NCI-H1105 (cell line): ENCODE measurements at regions not wholly inside any gene's neighbourhood (a gene's known extent, or its start where the extent isn't known, plus 50 kb on each side); places are given as distances from the start of the nearest gene placed in this dataset.

Experiments used
- DNase-seq: peaks from one replicate; lab custom pipeline; 2025; lab: John Stamatoyannopoulos, UW

DNA sequence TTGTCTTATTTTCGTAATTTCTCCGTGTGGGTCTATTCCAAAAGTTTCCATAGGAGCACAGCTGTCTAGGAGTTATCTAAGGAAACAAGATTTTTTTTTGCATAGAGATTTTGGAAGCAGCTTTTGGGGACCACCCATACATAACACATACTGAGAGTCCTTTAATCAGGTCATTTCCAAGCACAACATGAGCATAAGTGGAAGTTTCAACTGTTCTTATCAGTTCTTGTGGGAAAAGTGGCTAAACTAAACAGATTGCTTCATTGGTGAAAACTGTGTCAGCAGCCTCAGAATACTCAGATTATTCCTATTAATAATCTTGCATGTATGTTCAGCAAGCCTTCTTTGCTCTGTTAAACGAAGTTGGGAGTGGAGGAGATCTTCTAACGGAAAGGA is 153.6 kb upstream of the TYRP1 start:
- no peak for DNase-seq

GRCh38 chr9:12544700-12545099 is 148.5 kb upstream of the TYRP1 start:
- no peak for DNase-seq

- no peak for DNase-seq
Measured at GRCh38 chr9:12554636-12555035, 138.5 kb upstream of the TYRP1 start.

DNA sequence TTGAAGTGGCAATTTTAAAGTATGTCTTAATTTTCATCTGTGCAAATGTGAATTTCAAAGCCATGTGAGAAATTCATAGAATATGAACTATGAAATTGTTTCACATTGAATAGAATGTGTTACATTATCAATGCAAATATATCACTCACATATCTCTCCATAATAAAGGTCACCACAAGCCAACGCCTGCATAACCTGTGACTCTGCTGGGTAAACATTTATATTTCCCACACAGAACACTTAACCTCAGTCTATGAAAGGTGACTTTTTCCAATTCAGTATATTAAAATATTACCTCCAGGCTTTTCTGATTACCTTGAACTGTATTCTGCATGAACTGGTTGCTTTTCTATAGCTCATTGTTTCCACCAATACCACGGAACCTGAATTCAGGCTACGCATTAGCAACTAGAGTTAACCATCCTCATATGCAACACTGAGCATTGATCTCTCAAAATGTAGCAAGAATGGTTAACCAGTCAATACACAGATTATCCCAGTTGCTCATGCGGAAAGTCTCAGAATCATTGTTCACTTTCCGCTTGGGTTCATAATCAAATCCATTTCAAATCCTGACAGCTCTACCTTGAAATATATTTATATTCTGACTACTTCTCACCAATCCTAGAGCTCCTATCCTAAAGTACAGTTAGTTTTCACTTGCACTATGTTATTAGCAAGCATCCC is 126.6 kb upstream of the TYRP1 start:
- no peak for DNase-seq

- no peak for DNase-seq
Measured at GRCh38 chr9:12584656-12585522, 108.3 kb upstream of the TYRP1 start.

DNA sequence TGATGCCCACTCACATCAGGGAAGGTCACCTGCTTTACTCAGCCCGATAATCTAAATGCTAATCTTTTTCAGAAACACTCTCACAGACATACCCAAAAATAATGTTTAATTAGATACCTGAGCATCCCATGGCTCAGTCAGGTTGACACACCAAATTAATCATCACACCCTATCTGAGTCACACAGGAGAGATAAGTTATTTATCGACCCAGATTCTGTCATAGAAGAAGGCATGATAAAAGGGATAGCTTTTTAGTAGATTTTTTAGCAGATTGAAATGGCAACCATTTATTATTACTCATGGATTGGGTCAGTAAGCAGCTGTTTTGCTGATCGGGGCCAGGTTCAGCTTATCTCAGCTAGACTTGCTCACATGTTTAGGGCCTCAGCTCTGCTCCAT is 97.8 kb upstream of the TYRP1 start:
- DNase-seq, result no peak

DNA sequence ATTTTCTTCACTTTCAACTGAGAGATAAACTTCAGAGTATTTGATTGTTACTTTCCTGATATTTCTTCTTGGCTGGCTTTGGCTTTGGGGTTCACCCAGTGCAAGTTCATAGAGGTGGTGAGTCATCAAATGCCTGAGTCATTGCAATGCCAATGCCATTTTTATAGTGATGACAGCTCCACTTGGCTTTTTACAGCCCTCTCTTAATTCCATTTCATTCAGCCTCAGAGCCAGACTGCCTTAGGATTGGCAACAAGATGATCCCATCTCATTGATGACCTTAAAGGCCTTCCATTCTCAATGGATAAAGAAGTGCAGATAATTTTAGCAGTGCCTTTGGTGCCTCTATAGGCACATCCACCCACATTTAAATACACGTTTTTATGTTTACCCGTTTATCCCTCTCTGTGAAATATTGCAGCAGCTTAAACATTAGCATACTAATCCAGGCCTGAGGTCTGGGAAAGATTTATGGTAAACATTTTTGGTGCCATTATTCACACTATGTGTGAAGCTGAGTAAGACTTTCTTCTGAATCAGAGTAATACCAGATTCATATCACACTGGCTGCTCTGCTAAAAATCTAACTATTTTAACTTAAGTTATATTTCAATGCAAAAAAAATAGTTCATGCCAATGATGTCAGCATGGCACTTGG is 88.9 kb upstream of the TYRP1 start:
- no peak for DNase-seq

DNA sequence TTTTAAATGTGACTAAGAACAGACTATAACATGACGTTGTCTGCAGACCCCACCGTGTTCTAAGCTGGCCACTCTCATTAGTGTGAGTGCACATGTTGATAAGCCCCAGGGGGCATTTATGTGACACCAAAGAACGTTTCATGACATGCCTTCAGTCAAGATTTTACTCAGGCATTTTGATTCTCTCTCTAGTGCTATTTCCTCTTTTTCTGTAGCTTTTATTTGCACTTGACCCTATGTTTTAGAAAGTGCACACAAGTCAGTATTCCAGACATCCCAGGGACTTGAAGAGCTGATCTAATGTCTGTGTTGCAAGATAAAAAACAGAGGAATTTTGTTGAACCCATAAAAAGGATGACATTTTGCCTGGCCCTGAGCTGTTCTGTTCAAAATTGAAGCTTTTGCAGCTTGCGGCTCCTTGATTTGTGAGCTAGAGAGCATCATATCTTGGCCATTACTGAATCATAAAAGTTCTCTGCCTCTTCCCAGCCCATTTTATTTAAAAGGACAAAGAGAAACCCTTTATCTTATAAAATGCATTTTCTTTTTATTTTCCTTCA is 80.9 kb upstream of the TYRP1 start:
- DNase-seq, result no peak

DNA sequence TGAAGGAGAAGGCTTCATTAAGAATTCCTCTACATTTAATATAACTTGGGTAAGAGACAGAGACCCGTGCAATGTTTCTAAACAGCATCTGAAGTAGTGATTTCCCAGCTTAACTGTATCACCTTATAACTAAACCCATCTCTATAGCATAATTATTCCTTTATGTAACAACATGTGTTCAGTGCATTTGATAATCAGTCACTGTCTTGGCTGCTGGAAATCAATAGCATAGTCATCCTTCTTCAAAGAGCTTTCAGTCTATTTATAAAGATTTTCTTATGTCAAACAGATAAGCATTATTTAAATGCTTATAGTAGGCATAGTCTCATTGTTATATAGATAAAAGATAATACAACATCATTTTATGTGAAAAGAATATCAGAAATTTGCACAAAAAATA is 80.1 kb upstream of the TYRP1 start:
- no peak for DNase-seq

GRCh38 chr9:12614488-12614887 is 78.7 kb upstream of the TYRP1 start:
- DNase-seq, result no peak

GRCh38 chr9:12618956-12619355 is 74.2 kb upstream of the TYRP1 start:
- no peak for DNase-seq

DNA sequence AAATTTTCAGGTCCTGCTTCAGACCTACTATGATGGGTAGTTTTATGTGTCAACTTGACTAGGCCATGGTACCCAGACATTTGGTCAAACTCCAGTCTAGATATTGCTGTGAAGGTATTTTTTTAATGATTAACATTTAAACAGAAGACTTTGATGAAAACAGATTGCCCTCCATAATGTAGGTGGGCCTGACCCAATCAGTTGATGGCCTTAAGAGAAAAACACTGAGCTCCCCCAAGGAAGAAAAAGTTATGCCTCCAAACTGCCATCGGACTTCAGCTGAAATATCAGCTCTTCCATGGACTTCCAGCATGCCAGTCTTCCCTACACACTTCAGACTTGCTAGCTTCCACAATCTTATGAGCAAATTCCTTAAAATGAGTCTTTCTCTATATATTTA is 67.3 kb upstream of the TYRP1 start:
- no peak for DNase-seq

GRCh38 chr9:12627096-12627495 is 66.1 kb upstream of the TYRP1 start:
- DNase-seq, result no peak

DNA sequence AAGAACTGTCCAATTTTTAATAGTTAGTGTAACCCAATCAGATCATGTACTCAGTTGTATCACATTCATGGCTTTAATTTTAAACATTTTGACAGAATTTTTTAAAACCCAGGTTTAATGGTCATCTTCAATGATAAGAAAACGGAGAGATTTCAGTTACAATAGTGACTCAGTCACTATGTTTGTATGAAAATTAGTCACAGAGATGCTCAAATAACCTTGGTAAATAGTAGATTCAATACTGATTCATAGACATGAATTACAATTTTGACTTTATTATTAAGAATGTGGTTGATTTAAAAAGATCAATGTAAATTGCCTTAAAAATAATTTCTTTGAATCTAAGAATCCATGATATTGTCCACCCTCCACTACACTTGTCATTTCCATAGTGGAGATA is 64.6 kb upstream of the TYRP1 start:
- DNase-seq, result no peak

GRCh38 chr9:12629067-12629466 is 64.1 kb upstream of the TYRP1 start:
- no peak for DNase-seq

DNA sequence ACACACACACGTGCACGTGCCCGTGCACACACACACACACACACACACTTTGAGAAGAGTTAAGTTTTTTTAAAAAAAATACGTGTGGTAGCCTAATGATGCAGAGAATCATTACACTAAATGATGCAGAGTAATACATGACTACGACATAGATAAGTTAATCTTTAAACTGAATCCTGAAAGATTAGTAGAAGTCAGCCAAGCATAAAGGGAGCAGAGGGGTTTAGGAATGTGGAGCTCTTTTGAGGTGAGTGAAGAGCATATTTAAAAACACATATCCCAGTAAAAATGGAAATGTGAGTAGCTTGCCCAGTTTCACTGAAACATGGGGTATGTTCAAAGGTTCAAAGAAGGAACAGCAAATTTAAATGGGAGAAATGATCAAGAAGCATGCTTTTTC is 61.3 kb upstream of the TYRP1 start:
- no peak for DNase-seq

DNA sequence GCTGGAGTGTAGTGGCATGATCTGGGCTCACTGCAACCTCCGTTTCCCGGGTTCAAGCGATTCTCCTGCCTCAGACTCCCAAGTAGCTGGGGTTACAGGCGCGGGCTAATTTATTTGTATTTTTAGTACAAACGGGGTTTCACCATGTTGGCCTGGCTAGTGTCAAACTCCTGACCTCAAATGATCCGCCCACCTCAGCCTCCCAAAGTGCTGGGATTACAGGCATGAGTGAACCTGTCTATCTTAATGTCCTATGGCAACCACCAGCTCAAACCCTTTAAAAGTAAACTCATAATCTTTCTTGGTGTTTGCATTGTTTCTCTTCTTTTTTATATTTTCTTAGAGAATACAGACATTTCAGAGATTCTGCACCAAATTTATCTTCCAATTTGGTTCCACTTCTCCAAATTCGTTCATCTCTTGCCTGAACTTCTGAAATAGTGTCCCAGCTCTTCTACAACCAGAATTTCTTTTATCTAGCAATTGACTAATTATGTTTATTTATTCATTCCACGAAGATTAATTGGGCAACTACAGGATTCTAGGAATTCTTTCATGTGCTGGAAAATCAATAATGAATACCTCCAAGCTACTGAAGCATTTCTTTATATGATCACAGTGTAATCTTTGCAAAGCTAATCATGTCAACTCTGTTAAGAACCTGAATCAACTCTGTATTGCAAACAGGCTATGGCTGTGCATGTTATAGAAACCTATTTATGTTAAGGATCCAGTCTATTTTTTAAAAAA is 60.0 kb upstream of the TYRP1 start:
- no peak for DNase-seq

DNA sequence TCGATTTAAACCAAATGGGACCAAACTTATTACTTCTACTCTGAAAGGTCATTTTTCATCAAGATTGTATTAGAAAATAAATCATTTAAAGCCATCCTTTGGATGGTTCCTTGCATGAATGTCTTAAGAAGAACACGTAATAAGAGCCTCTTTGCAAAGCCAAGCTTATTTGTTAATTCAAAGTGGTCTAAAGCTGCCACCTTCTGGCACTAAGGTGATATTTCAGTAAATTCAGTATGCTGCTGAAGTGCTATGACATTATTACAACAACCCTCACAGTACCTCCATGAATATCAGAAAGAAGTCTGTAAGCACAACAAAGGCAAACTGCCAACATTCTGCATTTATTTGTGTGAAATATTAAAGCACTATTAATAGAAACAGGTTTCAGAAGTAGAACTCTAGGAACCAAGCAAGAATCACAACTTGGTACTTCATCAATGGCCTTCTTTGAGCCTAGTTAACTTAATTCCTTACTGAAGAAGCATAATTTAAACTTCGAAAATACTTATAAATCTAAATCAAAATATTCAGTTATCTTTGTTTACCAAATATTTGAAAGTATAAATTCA is 53.1 kb upstream of the TYRP1 start:
- DNase-seq, result peak; percentile 68

GRCh38 chr9:12640866-12641636 is 52.1 kb upstream of the TYRP1 start:
- DNase-seq, result peak; percentile 75
